ENCODE measurements at regions not wholly inside any gene's neighbourhood (a gene's known extent, or its start where the extent isn't known, plus 50 kb on each side); places are given as distances from the start of the nearest gene placed in this dataset.

DNA sequence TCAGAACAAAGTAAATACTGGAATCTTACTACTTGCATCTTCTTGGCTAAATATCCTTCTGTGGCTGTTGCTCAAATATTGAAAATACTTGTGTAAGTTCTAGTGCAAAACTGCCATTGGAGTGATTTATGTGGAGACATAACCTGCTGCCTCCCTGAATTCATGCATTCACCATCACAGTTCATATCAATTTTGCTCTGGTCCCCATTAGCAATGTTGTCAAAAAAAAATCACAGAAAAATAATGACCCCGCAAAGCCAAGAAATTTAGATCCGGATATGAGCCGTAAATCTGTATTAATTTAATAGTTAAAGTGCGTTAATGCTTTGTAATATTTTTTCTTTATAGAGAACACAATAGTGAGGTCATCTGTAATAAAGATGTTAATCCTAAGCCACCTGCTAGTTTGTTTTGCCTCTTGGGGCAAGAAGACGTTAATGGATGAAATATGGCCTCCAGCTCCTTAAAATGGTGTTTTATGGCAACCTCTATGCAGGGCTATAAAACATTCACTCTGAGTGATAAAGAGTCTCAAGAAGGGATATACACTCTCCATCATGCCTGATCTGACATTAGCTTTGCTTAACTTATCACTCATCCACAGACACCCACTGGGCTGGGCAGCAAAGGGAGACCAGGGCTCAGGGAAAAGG is 255.9 kb downstream of the INSC start:
- H3K14ac ChIP-seq (ENCODE audit: insufficient read depth, low read length), result no peak overlapping the region
- H2BK20ac ChIP-seq (ENCODE audit: low read depth, low read length, poor library complexity, severe bottlenecking), result no peak overlapping the region
- no peak overlapping the region for H4K8ac ChIP-seq (replicated peaks; ENCODE audit: insufficient read length, low read depth, low read length)

More for the DNA sequence above, 255.9 kb downstream of the INSC start:
- Mint-ChIP-seq H3K27ac (no peak overlapping the region), H3K9me3 (peaks cover 0 to 2% of the 10 kb centered on the region in 2 experiments; a peak in 2 of 5 replicates), H3K4me1 (peaks cover 14 to 22% of the 10 kb centered on the region in 2 experiments), H3K27me3 (ENCODE audit: low read depth) (peaks cover 14% of the 10 kb centered on the region), H3K4me3 (no peak overlapping the region), H3K36me3 (ENCODE audit: insufficient read depth in 1 of 3, low read depth in 3 of 3) (no peaks in the 10 kb centered on the region)
- Histone ChIP-seq H3K56ac (ENCODE audit: insufficient read length, low read depth, low read length) (no peak overlapping the region), H3K79me1 (ENCODE audit: insufficient read depth, low read depth, low read length, poor library complexity, severe bottlenecking) (no peaks in the 10 kb centered on the region), H3K4ac (ENCODE audit: low read depth, low read length) (no peak overlapping the region), H3K4me2 (ENCODE audit: insufficient read depth, insufficient read length, low read length) (no peak overlapping the region), H2AFZ (ENCODE audit: low read length) (no peak overlapping the region), H3K9me3 (ENCODE audit: control insufficient read depth, low read depth, low read length) (no peaks in the 10 kb centered on the region), H2AK5ac (ENCODE audit: insufficient read length, low read length) (no peak overlapping the region), H3K9ac (ENCODE audit: extremely low read depth, insufficient read length, low read length) (no peak overlapping the region), H3K18ac (ENCODE audit: insufficient read length, low read depth, low read length) (no peak overlapping the region), H3K79me2 (ENCODE audit: insufficient read depth, low read length) (no peaks in the 10 kb centered on the region), H3K27ac (ENCODE audit: insufficient read length, low read depth, low read length) (no peak overlapping the region), H2BK12ac (ENCODE audit: insufficient read length, low read depth, low read length) (no peak overlapping the region), H3K23ac (ENCODE audit: insufficient read length, low read depth, low read length) (no peak overlapping the region), H4K91ac (ENCODE audit: insufficient read length, low read depth, low read length) (no peak overlapping the region), H3K27me3 (ENCODE audit: insufficient read depth, low read length) (no peaks in the 10 kb centered on the region), H4K20me1 (ENCODE audit: control insufficient read depth, insufficient read depth, insufficient read length) (no peaks in the 10 kb centered on the region), H2BK120ac (ENCODE audit: low read depth, low read length, poor library complexity, severe bottlenecking) (no peak overlapping the region), H2BK5ac (ENCODE audit: insufficient read length, low read length) (no peak overlapping the region), H3T11ph (ENCODE audit: low read length) (no peak overlapping the region), H4K5ac (ENCODE audit: insufficient read length, low read depth, low read length) (no peak overlapping the region), H3K4me1 (ENCODE audit: insufficient read depth, low read length) (peaks cover 6% of the 10 kb centered on the region), H3K23me2 (ENCODE audit: insufficient read length, low read depth, low read length, poor library complexity, severe bottlenecking) (no peaks in the 10 kb centered on the region), H2BK15ac (ENCODE audit: low read depth, low read length) (no peak overlapping the region)
- TF ChIP-seq, protein P1, sequence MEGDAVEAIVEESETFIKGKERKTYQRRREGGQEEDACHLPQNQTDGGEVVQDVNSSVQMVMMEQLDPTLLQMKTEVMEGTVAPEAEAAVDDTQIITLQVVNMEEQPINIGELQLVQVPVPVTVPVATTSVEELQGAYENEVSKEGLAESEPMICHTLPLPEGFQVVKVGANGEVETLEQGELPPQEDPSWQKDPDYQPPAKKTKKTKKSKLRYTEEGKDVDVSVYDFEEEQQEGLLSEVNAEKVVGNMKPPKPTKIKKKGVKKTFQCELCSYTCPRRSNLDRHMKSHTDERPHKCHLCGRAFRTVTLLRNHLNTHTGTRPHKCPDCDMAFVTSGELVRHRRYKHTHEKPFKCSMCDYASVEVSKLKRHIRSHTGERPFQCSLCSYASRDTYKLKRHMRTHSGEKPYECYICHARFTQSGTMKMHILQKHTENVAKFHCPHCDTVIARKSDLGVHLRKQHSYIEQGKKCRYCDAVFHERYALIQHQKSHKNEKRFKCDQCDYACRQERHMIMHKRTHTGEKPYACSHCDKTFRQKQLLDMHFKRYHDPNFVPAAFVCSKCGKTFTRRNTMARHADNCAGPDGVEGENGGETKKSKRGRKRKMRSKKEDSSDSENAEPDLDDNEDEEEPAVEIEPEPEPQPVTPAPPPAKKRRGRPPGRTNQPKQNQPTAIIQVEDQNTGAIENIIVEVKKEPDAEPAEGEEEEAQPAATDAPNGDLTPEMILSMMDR (conservative IDR thresholded peaks at IDR 0.05), result no peak
- no peak for DNase-seq
- WGBS (ENCODE audit: extremely low coverage, insufficient read length, low lambda C conversion rate), result no CpG with 5 or more reads among the region's 5 CpGs

Measured in H9 (cell line).